ENCODE measurements at regions not wholly inside any gene's neighbourhood (a gene's known extent, or its start where the extent isn't known, plus 50 kb on each side); places are given as distances from the start of the nearest gene placed in this dataset.

GRCh38 chr14:25274529-25274928, 224.6 kb upstream of the STXBP6 start:
- TF ChIP-seq MAX (IDR thresholded peaks at IDR 0.05) (no peak), USF1 (IDR thresholded peaks at IDR 0.05) (no peak), NFIC (IDR thresholded peaks at IDR 0.05) (no peak), EGR1 (IDR thresholded peaks at IDR 0.05) (no peak), RAD21 (IDR thresholded peaks at IDR 0.05; ENCODE audit: low read depth) (no peak), CEBPB (IDR thresholded peaks at IDR 0.05) (no peak), FOXM1 (IDR thresholded peaks at IDR 0.05; ENCODE audit: borderline replicate concordance, low read depth) (no peak), TCF12 (IDR thresholded peaks at IDR 0.05; ENCODE audit: low read depth) (no peak), TAF1 (IDR thresholded peaks at IDR 0.05; ENCODE audit: low read depth) (no peak), REST (IDR thresholded peaks at IDR 0.05; ENCODE audit: low read depth) (no peak), TEAD4 (IDR thresholded peaks at IDR 0.05) (no peak)

- TF ChIP-seq FOXM1 (IDR thresholded peaks at IDR 0.05; ENCODE audit: borderline replicate concordance, low read depth), result no peak
- TF ChIP-seq CREB1 (IDR thresholded peaks at IDR 0.05; ENCODE audit: low read depth), result no peak
- no peak for TF ChIP-seq TAF1 (IDR thresholded peaks at IDR 0.05; ENCODE audit: low read depth)
- TF ChIP-seq EP300 (IDR thresholded peaks at IDR 0.05; ENCODE audit: borderline replicate concordance), result no peak
- TF ChIP-seq REST (IDR thresholded peaks at IDR 0.05; ENCODE audit: low read depth), result no peak
- TF ChIP-seq TEAD4 (IDR thresholded peaks at IDR 0.05), result no peak
- TF ChIP-seq TCF12 (IDR thresholded peaks at IDR 0.05; ENCODE audit: low read depth), result no peak
- TF ChIP-seq USF1 (IDR thresholded peaks at IDR 0.05), result no peak
- no peak for TF ChIP-seq EGR1 (IDR thresholded peaks at IDR 0.05)
Observed at GRCh38 chr14:25267186-25267585, 217.2 kb upstream of the STXBP6 start.

- TF ChIP-seq EP300 (IDR thresholded peaks at IDR 0.05; ENCODE audit: borderline replicate concordance), result no peak
- no peak for TF ChIP-seq CEBPB (IDR thresholded peaks at IDR 0.05)
- TF ChIP-seq MAX (IDR thresholded peaks at IDR 0.05), result no peak
- TF ChIP-seq USF1 (IDR thresholded peaks at IDR 0.05), result no peak
- no peak for TF ChIP-seq YY1 (IDR thresholded peaks at IDR 0.05; ENCODE audit: low read depth)
Observed at GRCh38 chr14:25259470-25259869, 209.5 kb upstream of the STXBP6 start.

- no peak for TF ChIP-seq CEBPB (IDR thresholded peaks at IDR 0.05)
- no peak for TF ChIP-seq REST (IDR thresholded peaks at IDR 0.05; ENCODE audit: low read depth)
- TF ChIP-seq NFIC (IDR thresholded peaks at IDR 0.05), result no peak
- TF ChIP-seq YY1 (IDR thresholded peaks at IDR 0.05; ENCODE audit: low read depth), result no peak
- TF ChIP-seq EGR1 (IDR thresholded peaks at IDR 0.05), result no peak
- TF ChIP-seq MAX (IDR thresholded peaks at IDR 0.05), result no peak
- no peak for TF ChIP-seq USF1 (IDR thresholded peaks at IDR 0.05)
- no peak for TF ChIP-seq TAF1 (IDR thresholded peaks at IDR 0.05; ENCODE audit: low read depth)
- TF ChIP-seq ZBTB7A (IDR thresholded peaks at IDR 0.05; ENCODE audit: low read depth), result no peak
- no peak for TF ChIP-seq RAD21 (IDR thresholded peaks at IDR 0.05; ENCODE audit: low read depth)
- TF ChIP-seq TEAD4 (IDR thresholded peaks at IDR 0.05), result no peak
- no peak for TF ChIP-seq FOXM1 (IDR thresholded peaks at IDR 0.05; ENCODE audit: borderline replicate concordance, low read depth)
- no peak for TF ChIP-seq CREB1 (IDR thresholded peaks at IDR 0.05; ENCODE audit: low read depth)
- no peak for TF ChIP-seq EP300 (IDR thresholded peaks at IDR 0.05; ENCODE audit: borderline replicate concordance)
- no peak for TF ChIP-seq TCF12 (IDR thresholded peaks at IDR 0.05; ENCODE audit: low read depth)
Observed at GRCh38 chr14:25252793-25253192, 202.8 kb upstream of the STXBP6 start.
